H1 (cell line): ENCODE measurements at regions not wholly inside any gene's neighbourhood (a gene's known extent, or its start where the extent isn't known, plus 50 kb on each side); places are given as distances from the start of the nearest gene placed in this dataset.

ENCODE experiments used
- CTCF ChIA-PET: fragments of 300-600 bp; sonication (Branson Sonifier 250); formaldehyde crosslinking; loops from one replicate; lab custom pipeline; 2021; ENCODE audit not compliant: partially characterized antibody; lab: Charles Lee
- POLR2A ChIA-PET: fragments of 300-600 bp; sonication (Branson Sonifier 250); formaldehyde crosslinking; loops from one replicate; lab custom pipeline; 2021; ENCODE audit warnings: inconsistent platforms; ENCODE audit not compliant: partially characterized antibody; lab: Charles Lee
- DNase-seq, 2 experiments: peaks; one replicate each; pipeline versions ENCODE4 v3.0.0 to v3.0.0-alpha.2; 2010 to 2022; ENCODE audit warnings: low spot score in 2 of 2, low read depth in 1 of 2, mixed read lengths in 1 of 2
- FAIRE-seq: peaks from 2 replicates; lab custom pipeline; 2011; peaks lifted over from hg19 to GRCh38; lab: Jason Lieb, UNC
- H2AFZ ChIP-seq: 2 replicates; pipeline ENCODE4 v1.8.1; 2012; ENCODE audit warnings: low read length, inconsistent platforms
- H2AK5ac ChIP-seq: 2 replicates; pipeline ENCODE4 v1.6.1; 2013; ENCODE audit warnings: low read depth, low read length
- H2BK120ac ChIP-seq: replicated peaks from 2 replicates; pipeline ENCODE3; 2013; ENCODE audit warnings: low read depth, low read length, inconsistent platforms
- H2BK12ac ChIP-seq: 2 replicates; pipeline ENCODE4 v1.6.1; 2013; ENCODE audit warnings: low read depth, low read length
- H2BK15ac ChIP-seq: 2 replicates; pipeline ENCODE4 v1.6.1; 2013; ENCODE audit warnings: low read length
- H2BK20ac ChIP-seq: 2 replicates; pipeline ENCODE4 v1.6.1; 2013; ENCODE audit warnings: low read length
- H2BK5ac ChIP-seq: 2 replicates; pipeline ENCODE4 v1.6.1; 2013; ENCODE audit warnings: low read depth, low read length
- H3K14ac ChIP-seq: 2 replicates; pipeline ENCODE4 v1.6.1; 2013; ENCODE audit warnings: inconsistent platforms; ENCODE audit not compliant: insufficient read length
- H3K18ac ChIP-seq: 2 replicates; pipeline ENCODE4 v1.6.1; 2013; ENCODE audit warnings: low read length; ENCODE audit errors: extremely low read depth
- H3K23ac ChIP-seq: 2 replicates; pipeline ENCODE4 v1.6.1; 2013; ENCODE audit warnings: inconsistent platforms; ENCODE audit not compliant: insufficient read length
- H3K23me2 ChIP-seq: 2 replicates; pipeline ENCODE4 v1.6.1; 2013; ENCODE audit warnings: low read depth, low read length
- H3K27ac ChIP-seq: 2 replicates; pipeline ENCODE4 v1.6.1; 2011; ENCODE audit warnings: low read depth, low read length, inconsistent platforms
- H3K27me3 ChIP-seq, 4 experiments: replicated peaks in 1 of 4; 1 replicate in 1 of 4; 2 replicates in 3 of 4; pipeline versions ENCODE4 v1.6.1 to v1.8.1; 2011 to 2013; ENCODE audit warnings: low read length in 3 of 4, mild to moderate bottlenecking in 3 of 4, inconsistent platforms in 2 of 4, mixed read lengths in 2 of 4, moderate library complexity in 1 of 4; ENCODE audit not compliant: control insufficient read depth in 3 of 4, insufficient read depth in 3 of 4; ENCODE audit errors: extremely low read depth in 1 of 4
- H3K36me3 ChIP-seq, 4 experiments: 2 replicates each; pipeline versions ENCODE4 v1.6.1 to v1.8.1; 2011 to 2013; ENCODE audit warnings: mild to moderate bottlenecking in 4 of 4, low read length in 3 of 4, moderate library complexity in 2 of 4, control low read depth in 1 of 4, inconsistent platforms in 1 of 4; ENCODE audit not compliant: insufficient read depth in 4 of 4, control insufficient read depth in 2 of 4
- H3K4ac ChIP-seq: replicated peaks from 2 replicates; pipeline ENCODE3; 2013; ENCODE audit warnings: low read length, low read depth, mixed read lengths, inconsistent platforms; ENCODE audit not compliant: insufficient read length
- H3K4me1 ChIP-seq, 4 experiments: replicated peaks in 1 of 4; 1 replicate in 1 of 4; 2 replicates in 3 of 4; pipeline versions ENCODE4 v1.6.1 to v1.8.1; 2011 to 2013; ENCODE audit warnings: low read length in 3 of 4, inconsistent platforms in 2 of 4, mixed read lengths in 1 of 4; ENCODE audit not compliant: insufficient read depth in 4 of 4, control insufficient read depth in 3 of 4
- H3K4me2 ChIP-seq, 2 experiments: 2 replicates each; pipeline versions ENCODE4 v1.6.1 to v1.8.1; 2011 to 2013; ENCODE audit warnings: low read depth in 2 of 2, low read length in 2 of 2, control low read depth in 1 of 2, inconsistent platforms in 1 of 2, mild to moderate bottlenecking in 1 of 2; ENCODE audit not compliant: insufficient read depth in 1 of 2
- H3K4me3 ChIP-seq, 4 experiments: fragments of 200-600, 300-600 bp in 1 of 4; sonication (generic), shearing (Covaris generic), sonication (Bioruptor Twin) in 1 of 4; 2 replicates each; pipeline versions ENCODE4 v1.5.1 to v1.8.1; 2011 to 2016; ENCODE audit warnings: low read length in 4 of 4, low read depth in 3 of 4, control low read depth in 2 of 4, inconsistent platforms in 2 of 4, mild to moderate bottlenecking in 2 of 4, mixed read lengths in 1 of 4, moderate library complexity in 1 of 4; ENCODE audit not compliant: insufficient read depth in 2 of 4; ENCODE audit errors: extremely low read depth in 1 of 4
- H3K56ac ChIP-seq: replicated peaks from 2 replicates; pipeline ENCODE3; 2013; ENCODE audit warnings: low read depth, mild to moderate bottlenecking, mixed read lengths, low read length, inconsistent platforms; ENCODE audit not compliant: insufficient read length
- H3K79me1 ChIP-seq: 2 replicates; pipeline ENCODE4 v1.6.1; 2013; ENCODE audit warnings: low read depth, low read length, control low read depth
- H3K79me2 ChIP-seq, 2 experiments: 2 replicates each; pipeline versions ENCODE4 v1.6.1 to v1.8.1; 2012 to 2013; ENCODE audit warnings: low read length in 2 of 2, mild to moderate bottlenecking in 2 of 2, inconsistent platforms in 1 of 2; ENCODE audit not compliant: insufficient read depth in 2 of 2, control insufficient read depth in 1 of 2
- H3K9ac ChIP-seq, 4 experiments: replicated peaks in 1 of 4; 1 replicate in 1 of 4; 2 replicates in 3 of 4; pipeline versions ENCODE4 v1.6.1 to v1.8.1; 2011 to 2013; ENCODE audit warnings: low read depth in 3 of 4, low read length in 3 of 4, control low read depth in 2 of 4, mild to moderate bottlenecking in 2 of 4, moderate library complexity in 2 of 4, inconsistent platforms in 1 of 4; ENCODE audit errors: extremely low read depth in 1 of 4
- H3K9me3 ChIP-seq, 2 experiments: 2 replicates each; pipeline versions ENCODE4 v1.6.1 to v1.8.1; 2012 to 2013; ENCODE audit warnings: mild to moderate bottlenecking in 2 of 2, moderate library complexity in 2 of 2, control low read depth in 1 of 2, inconsistent platforms in 1 of 2, low read depth in 1 of 2, low read length in 1 of 2, mixed read lengths in 1 of 2; ENCODE audit not compliant: insufficient read depth in 2 of 2
- H4K20me1 ChIP-seq, 2 experiments: replicated peaks in 1 of 2; 2 replicates each; pipeline versions ENCODE3 to v1.8.1; 2011 to 2013; ENCODE audit warnings: inconsistent platforms in 2 of 2, low read length in 2 of 2, mild to moderate bottlenecking in 1 of 2; ENCODE audit not compliant: insufficient read depth in 2 of 2, control insufficient read depth in 1 of 2
- H4K5ac ChIP-seq: 2 replicates; pipeline ENCODE4 v1.6.1; 2013; ENCODE audit warnings: low read length, low read depth, mixed read lengths, inconsistent platforms; ENCODE audit not compliant: insufficient read length
- H4K8ac ChIP-seq: 2 replicates; pipeline ENCODE4 v1.8.0; 2013; ENCODE audit warnings: mild to moderate bottlenecking, moderate library complexity, low read length, inconsistent platforms; ENCODE audit not compliant: insufficient read depth; ENCODE audit errors: extremely low read depth
- H4K91ac ChIP-seq: replicated peaks from 2 replicates; pipeline ENCODE3; 2013; ENCODE audit warnings: low read length, mixed read lengths, inconsistent platforms; ENCODE audit not compliant: insufficient read length
- CHD1 ChIP-seq: IDR thresholded peaks from 2 replicates; pipeline ENCODE4 v1.6.1; 2012; ENCODE audit warnings: low read depth, low read length, improper control_type of control experiment
- EGR1 ChIP-seq: IDR thresholded peaks from 2 replicates; pipeline ENCODE4 v1.6.1; 2011; ENCODE audit warnings: low read depth, low read length, borderline replicate concordance
- EP300 ChIP-seq, 2 experiments: IDR thresholded peaks; 1 replicate in 1 of 2; 2 replicates in 1 of 2; pipeline ENCODE4 v1.6.1; 2011 to 2012; ENCODE audit warnings: low read depth in 2 of 2, low read length in 2 of 2, mild to moderate bottlenecking in 2 of 2, borderline replicate concordance in 1 of 2, inconsistent platforms in 1 of 2, moderate library complexity in 1 of 2
- HDAC2 ChIP-seq, 2 experiments: fragments of 300-600 bp in 1 of 2; sonication (generic) in 1 of 2; IDR thresholded peaks; 2 replicates each; pipeline ENCODE4 v1.6.1; 2011 to 2012; ENCODE audit warnings: low read depth in 2 of 2, low read length in 2 of 2, mild to moderate bottlenecking in 2 of 2, moderate library complexity in 2 of 2, borderline replicate concordance in 1 of 2, inconsistent platforms in 1 of 2
- NANOG ChIP-seq: IDR thresholded peaks from 2 replicates; pipeline ENCODE4 v1.6.1; 2011; ENCODE audit warnings: low read length, low read depth, mild to moderate bottlenecking, inconsistent platforms; ENCODE audit not compliant: insufficient read depth, poor library complexity, severe bottlenecking
- RAD21 ChIP-seq, 2 experiments: IDR thresholded peaks in 1 of 2; conservative IDR thresholded peaks in 1 of 2; 2 replicates each; pipeline ENCODE4 v1.6.1; 2011; ENCODE audit warnings: low read depth in 2 of 2, low read length in 2 of 2, improper control_type of control experiment in 1 of 2, inconsistent platforms in 1 of 2, mild to moderate bottlenecking in 1 of 2, moderate library complexity in 1 of 2
- SIX5 ChIP-seq: IDR thresholded peaks from 2 replicates; pipeline ENCODE4 v1.6.1; 2011; ENCODE audit warnings: mild to moderate bottlenecking, low read depth, low read length
- TAF1 ChIP-seq: IDR thresholded peaks from 2 replicates; pipeline ENCODE4 v1.6.1; 2011; ENCODE audit warnings: mild to moderate bottlenecking, low read depth, low read length
- ZNF274 ChIP-seq: IDR thresholded peaks from 2 replicates; pipeline ENCODE4 v1.7.0; 2012; ENCODE audit warnings: low read length, borderline replicate concordance; ENCODE audit errors: extremely low read depth
- WGBS, 2 experiments: shearing (Covaris generic) in 1 of 2; methylation state at CpG; one replicate each; pipeline versions ENCODE4 v1.1.6 to v1.1.7; 2013 to 2015; ENCODE audit warnings: low lambda C conversion rate in 2 of 2, mixed read lengths in 2 of 2, inconsistent platforms in 1 of 2, low coverage in 1 of 2, missing lambda C conversion rate in 1 of 2; ENCODE audit not compliant: insufficient replicate concordance in 2 of 2, insufficient coverage in 1 of 2, insufficient read length in 1 of 2; ENCODE audit errors: extremely low coverage in 1 of 2, missing lambda C conversion rate in 1 of 2; 5-methylcytosine and 5-hydroxymethylcytosine counted together

DNA sequence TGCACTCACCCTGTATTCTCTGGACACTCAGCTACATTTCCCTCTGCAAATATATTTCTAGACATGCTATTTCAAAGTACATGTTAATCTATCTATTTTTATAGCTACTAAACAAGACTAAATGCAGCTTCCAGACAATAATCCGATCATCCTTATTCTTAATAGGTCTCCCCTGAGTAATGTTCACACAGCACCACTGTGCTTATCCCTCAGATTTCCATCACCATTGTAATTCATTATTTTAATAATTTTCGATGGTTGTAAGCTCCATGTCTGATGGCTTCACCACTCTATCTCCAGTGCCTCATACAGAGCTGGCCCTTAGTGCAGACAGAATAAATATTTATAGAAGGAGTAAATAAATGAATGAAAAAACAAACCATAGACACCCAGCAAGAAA, 117.5 kb downstream of the ANXA2 start:
- no peak overlapping the region for H3K14ac ChIP-seq
- TF ChIP-seq CHD1 (no peak), ZNF274 (no peak), EGR1 (no peak), EP300 (IDR thresholded peaks at IDR 0.05; ENCODE audit: borderline replicate concordance in 1 of 2, low read depth in 2 of 2, low read length in 2 of 2) (no peak), NANOG (no peak), RAD21 (IDR thresholded peaks at IDR 0.05 in 1 of 2, conservative IDR thresholded peaks at IDR 0.05 in 1 of 2; ENCODE audit: low read depth in 2 of 2, low read length in 2 of 2) (no peak), TAF1 (no peak), SIX5 (no peak), HDAC2 (IDR thresholded peaks at IDR 0.05; ENCODE audit: borderline replicate concordance in 1 of 2, low read depth in 2 of 2, low read length in 2 of 2) (no peak)
- no peak overlapping the region for H3K23ac ChIP-seq
- no peak overlapping the region for H2BK20ac ChIP-seq
- no peak overlapping the region for H3K4ac ChIP-seq
- no peak overlapping the region for H2BK120ac ChIP-seq
- no peak overlapping the region for H2AFZ ChIP-seq
- H3K23me2 ChIP-seq, result no peaks in the 10 kb centered on the region
- H3K4me1 ChIP-seq, result no peaks in the 10 kb centered on the region
- peaks cover 3 to 12% of the 10 kb centered on the region in 2 experiments; a peak in 3 of 4 replicates for H3K9me3 ChIP-seq
- no peaks in the 10 kb centered on the region for H3K79me2 ChIP-seq
- H3K56ac ChIP-seq, result no peak overlapping the region
- H3K4me3 ChIP-seq, result no peak overlapping the region
- H2BK5ac ChIP-seq, result no peak overlapping the region
- no peaks in the 10 kb centered on the region for H3K36me3 ChIP-seq
- ChIA-PET POLR2A (no interaction called here), CTCF (interaction anchor here (0.5 to 1.6 kb wide), 2 partner anchors 37 to 589 kb away, joined by 3 read pairs; no protein-coding TSS in a partner anchor)
- no peak overlapping the region for H4K8ac ChIP-seq
- H2BK12ac ChIP-seq, result no peak overlapping the region
- no peak overlapping the region for H3K27ac ChIP-seq
- 87% methylated on average over 2 of the region's 2 CpGs; no CpG with 5 or more reads in 1 of the 2 experiments for WGBS, 2 experiments
- no peak overlapping the region for H4K91ac ChIP-seq
- FAIRE-seq (no peak), DNase-seq (no peak)
- no peak overlapping the region for H3K18ac ChIP-seq
- H4K20me1 ChIP-seq, result no peaks in the 10 kb centered on the region
- H3K4me2 ChIP-seq, result no peak overlapping the region
- H3K9ac ChIP-seq, result no peak overlapping the region
- no peaks in the 10 kb centered on the region; a peak in 1 of 7 replicates for H3K27me3 ChIP-seq
- H4K5ac ChIP-seq, result no peak overlapping the region
- H2BK15ac ChIP-seq, result no peak overlapping the region
- no peak overlapping the region for H2AK5ac ChIP-seq
- H3K79me1 ChIP-seq, result no peaks in the 10 kb centered on the region
